ENCODE measurements at regions not wholly inside any gene's neighbourhood (a gene's known extent, or its start where the extent isn't known, plus 50 kb on each side); places are given as distances from the start of the nearest gene placed in this dataset.

- TF ChIP-seq CTCF (IDR thresholded peaks at IDR 0.05; ENCODE audit: low read depth, low read length): no peak
- no peak for TF ChIP-seq POLR2A (IDR thresholded peaks at IDR 0.05; ENCODE audit: extremely low read depth, insufficient read length)
- no peak for TF ChIP-seq MAX (IDR thresholded peaks at IDR 0.05; ENCODE audit: low read depth, low read length)
- no peak for TF ChIP-seq MYC (IDR thresholded peaks at IDR 0.05; ENCODE audit: low read depth, low read length)
Measured at GRCh38 chr1:18568489-18568888, 62.2 kb upstream of the PAX7 start.

Measured in NB4 (cell line).